ENCODE measurements at regions not wholly inside any gene's neighbourhood (a gene's known extent, or its start where the extent isn't known, plus 50 kb on each side); places are given as distances from the start of the nearest gene placed in this dataset.
"Not testable (repeated sequence)": the region's sequence is repeated elsewhere in the genome, so short reads cannot be mapped to it uniquely, and the experiment has no call there.

- H3K9ac ChIP-seq (ENCODE audit: low read length in 3 of 3); H3K27ac ChIP-seq (ENCODE audit: low read depth in 2 of 2, low read length in 2 of 2); H3K4me3 ChIP-seq (ENCODE audit: low read length in 3 of 3); H3K27me3 ChIP-seq (ENCODE audit: control insufficient read depth, insufficient read depth, low read length); intact Hi-C loops (cut with DNase I); FAIRE-seq; H3K4me1 ChIP-seq (ENCODE audit: control insufficient read depth in 2 of 3, insufficient read depth in 2 of 3, low read depth in 1 of 3, low read length in 3 of 3); DNase-seq; H3K36me3 ChIP-seq (ENCODE audit: control insufficient read depth in 2 of 3, insufficient read depth in 3 of 3, low read length in 3 of 3); H3K9me3 ChIP-seq (ENCODE audit: control insufficient read depth in 2 of 3, insufficient read depth in 1 of 3, low read length in 3 of 3): not testable (repeated sequence)
Measured at GRCh38 chr15:20473465-20473864, 68.1 kb downstream of the GOLGA6L6 start.

- H3K27me3 ChIP-seq (ENCODE audit: control insufficient read depth, insufficient read depth, low read length); DNase-seq; H3K36me3 ChIP-seq (ENCODE audit: control insufficient read depth in 2 of 3, insufficient read depth in 3 of 3, low read length in 3 of 3); H3K9ac ChIP-seq (ENCODE audit: low read length in 3 of 3); H3K9me3 ChIP-seq (ENCODE audit: control insufficient read depth in 2 of 3, insufficient read depth in 1 of 3, low read length in 3 of 3); H3K4me1 ChIP-seq (ENCODE audit: control insufficient read depth in 2 of 3, insufficient read depth in 2 of 3, low read depth in 1 of 3, low read length in 3 of 3); H3K4me3 ChIP-seq (ENCODE audit: low read length in 3 of 3); intact Hi-C loops (cut with DNase I); H3K27ac ChIP-seq (ENCODE audit: low read depth in 2 of 2, low read length in 2 of 2); FAIRE-seq: not testable (repeated sequence)
Measured at GRCh38 chr15:20472983-20473382, 68.6 kb downstream of the GOLGA6L6 start.

GRCh38 chr15:20470810-20471209 lies 70.8 kb downstream of the GOLGA6L6 start:
- H3K4me3 ChIP-seq (ENCODE audit: low read length in 3 of 3); H3K27me3 ChIP-seq (ENCODE audit: control insufficient read depth, insufficient read depth, low read length); H3K9ac ChIP-seq (ENCODE audit: low read length in 3 of 3); intact Hi-C loops (cut with DNase I); FAIRE-seq; H3K36me3 ChIP-seq (ENCODE audit: control insufficient read depth in 2 of 3, insufficient read depth in 3 of 3, low read length in 3 of 3); H3K9me3 ChIP-seq (ENCODE audit: control insufficient read depth in 2 of 3, insufficient read depth in 1 of 3, low read length in 3 of 3); H3K27ac ChIP-seq (ENCODE audit: low read depth in 2 of 2, low read length in 2 of 2); DNase-seq; H3K4me1 ChIP-seq (ENCODE audit: control insufficient read depth in 2 of 3, insufficient read depth in 2 of 3, low read depth in 1 of 3, low read length in 3 of 3): not testable (repeated sequence)

GRCh38 chr15:20441138-20441537 lies 100.5 kb downstream of the GOLGA6L6 start:
- H3K4me1 ChIP-seq (ENCODE audit: control insufficient read depth in 2 of 3, insufficient read depth in 2 of 3, low read depth in 1 of 3, low read length in 3 of 3); H3K9ac ChIP-seq (ENCODE audit: low read length in 3 of 3); intact Hi-C loops (cut with DNase I); H3K4me3 ChIP-seq (ENCODE audit: low read length in 3 of 3); H3K27ac ChIP-seq (ENCODE audit: low read depth in 2 of 2, low read length in 2 of 2); H3K9me3 ChIP-seq (ENCODE audit: control insufficient read depth in 2 of 3, insufficient read depth in 1 of 3, low read length in 3 of 3); H3K27me3 ChIP-seq (ENCODE audit: control insufficient read depth, insufficient read depth, low read length); DNase-seq; H3K36me3 ChIP-seq (ENCODE audit: control insufficient read depth in 2 of 3, insufficient read depth in 3 of 3, low read length in 3 of 3); FAIRE-seq: not testable (repeated sequence)

GRCh38 chr15:20440390-20440789 lies 101.2 kb downstream of the GOLGA6L6 start:
- DNase-seq; H3K27me3 ChIP-seq (ENCODE audit: control insufficient read depth, insufficient read depth, low read length); H3K36me3 ChIP-seq (ENCODE audit: control insufficient read depth in 2 of 3, insufficient read depth in 3 of 3, low read length in 3 of 3); intact Hi-C loops (cut with DNase I); H3K4me3 ChIP-seq (ENCODE audit: low read length in 3 of 3); H3K9me3 ChIP-seq (ENCODE audit: control insufficient read depth in 2 of 3, insufficient read depth in 1 of 3, low read length in 3 of 3); FAIRE-seq; H3K27ac ChIP-seq (ENCODE audit: low read depth in 2 of 2, low read length in 2 of 2); H3K4me1 ChIP-seq (ENCODE audit: control insufficient read depth in 2 of 3, insufficient read depth in 2 of 3, low read depth in 1 of 3, low read length in 3 of 3); H3K9ac ChIP-seq (ENCODE audit: low read length in 3 of 3): not testable (repeated sequence)

- FAIRE-seq; H3K9ac ChIP-seq (ENCODE audit: low read length in 3 of 3); H3K4me1 ChIP-seq (ENCODE audit: control insufficient read depth in 2 of 3, insufficient read depth in 2 of 3, low read depth in 1 of 3, low read length in 3 of 3); H3K9me3 ChIP-seq (ENCODE audit: control insufficient read depth in 2 of 3, insufficient read depth in 1 of 3, low read length in 3 of 3); H3K4me3 ChIP-seq (ENCODE audit: low read length in 3 of 3); H3K27me3 ChIP-seq (ENCODE audit: control insufficient read depth, insufficient read depth, low read length); DNase-seq; H3K36me3 ChIP-seq (ENCODE audit: control insufficient read depth in 2 of 3, insufficient read depth in 3 of 3, low read length in 3 of 3); intact Hi-C loops (cut with DNase I); H3K27ac ChIP-seq (ENCODE audit: low read depth in 2 of 2, low read length in 2 of 2): not testable (repeated sequence)
Measured at GRCh38 chr15:20439111-20439510, 102.5 kb downstream of the GOLGA6L6 start.

GRCh38 chr15:20438255-20438654 lies 103.3 kb downstream of the GOLGA6L6 start:
- H3K27ac ChIP-seq (ENCODE audit: low read depth in 2 of 2, low read length in 2 of 2); H3K4me1 ChIP-seq (ENCODE audit: control insufficient read depth in 2 of 3, insufficient read depth in 2 of 3, low read depth in 1 of 3, low read length in 3 of 3); H3K9me3 ChIP-seq (ENCODE audit: control insufficient read depth in 2 of 3, insufficient read depth in 1 of 3, low read length in 3 of 3); H3K36me3 ChIP-seq (ENCODE audit: control insufficient read depth in 2 of 3, insufficient read depth in 3 of 3, low read length in 3 of 3); DNase-seq; H3K9ac ChIP-seq (ENCODE audit: low read length in 3 of 3); H3K27me3 ChIP-seq (ENCODE audit: control insufficient read depth, insufficient read depth, low read length); FAIRE-seq; intact Hi-C loops (cut with DNase I); H3K4me3 ChIP-seq (ENCODE audit: low read length in 3 of 3): not testable (repeated sequence)

- H3K4me1 ChIP-seq (ENCODE audit: control insufficient read depth in 2 of 3, insufficient read depth in 2 of 3, low read depth in 1 of 3, low read length in 3 of 3); H3K36me3 ChIP-seq (ENCODE audit: control insufficient read depth in 2 of 3, insufficient read depth in 3 of 3, low read length in 3 of 3); H3K9me3 ChIP-seq (ENCODE audit: control insufficient read depth in 2 of 3, insufficient read depth in 1 of 3, low read length in 3 of 3); intact Hi-C loops (cut with DNase I); H3K4me3 ChIP-seq (ENCODE audit: low read length in 3 of 3); DNase-seq; FAIRE-seq; H3K9ac ChIP-seq (ENCODE audit: low read length in 3 of 3); H3K27me3 ChIP-seq (ENCODE audit: control insufficient read depth, insufficient read depth, low read length); H3K27ac ChIP-seq (ENCODE audit: low read depth in 2 of 2, low read length in 2 of 2): not testable (repeated sequence)
Measured at GRCh38 chr15:20433468-20433867, 108.1 kb downstream of the GOLGA6L6 start.

- FAIRE-seq; H3K9ac ChIP-seq (ENCODE audit: low read length in 3 of 3); DNase-seq: not testable (repeated sequence)
Measured at GRCh38 chr15:20430495-20430894, 111.1 kb downstream of the GOLGA6L6 start.

More at GRCh38 chr15:20430495-20430894, 111.1 kb downstream of the GOLGA6L6 start:
- H3K27ac ChIP-seq (ENCODE audit: low read depth in 2 of 2, low read length in 2 of 2); H3K27me3 ChIP-seq (ENCODE audit: control insufficient read depth, insufficient read depth, low read length); H3K4me3 ChIP-seq (ENCODE audit: low read length in 3 of 3); H3K4me1 ChIP-seq (ENCODE audit: control insufficient read depth in 2 of 3, insufficient read depth in 2 of 3, low read depth in 1 of 3, low read length in 3 of 3); H3K9me3 ChIP-seq (ENCODE audit: control insufficient read depth in 2 of 3, insufficient read depth in 1 of 3, low read length in 3 of 3); intact Hi-C loops (cut with DNase I); H3K36me3 ChIP-seq (ENCODE audit: control insufficient read depth in 2 of 3, insufficient read depth in 3 of 3, low read length in 3 of 3): not testable (repeated sequence)

All from kidney (tissue), 10 donors.